ENCODE measurements at regions not wholly inside any gene's neighbourhood (a gene's known extent, or its start where the extent isn't known, plus 50 kb on each side); places are given as distances from the start of the nearest gene placed in this dataset.

- DNase-seq (ENCODE audit: low read depth in 2 of 2): no peak
Measured at GRCh38 chr2:236932831-236933361, 152.8 kb upstream of the COPS8 start.

- no peak for DNase-seq (ENCODE audit: low read depth in 2 of 2)
Measured at GRCh38 chr2:236934166-236934565, 151.5 kb upstream of the COPS8 start.

- DNase-seq (ENCODE audit: low read depth in 2 of 2): no peak
Measured at GRCh38 chr2:236934656-236935055, 151.0 kb upstream of the COPS8 start.

GRCh38 chr2:236935083-236935482 lies 150.6 kb upstream of the COPS8 start:
- DNase-seq (ENCODE audit: low read depth in 2 of 2): no peak

- no peak for DNase-seq (ENCODE audit: low read depth in 2 of 2)
Measured at GRCh38 chr2:236935631-236936445, 149.9 kb upstream of the COPS8 start.

DNA sequence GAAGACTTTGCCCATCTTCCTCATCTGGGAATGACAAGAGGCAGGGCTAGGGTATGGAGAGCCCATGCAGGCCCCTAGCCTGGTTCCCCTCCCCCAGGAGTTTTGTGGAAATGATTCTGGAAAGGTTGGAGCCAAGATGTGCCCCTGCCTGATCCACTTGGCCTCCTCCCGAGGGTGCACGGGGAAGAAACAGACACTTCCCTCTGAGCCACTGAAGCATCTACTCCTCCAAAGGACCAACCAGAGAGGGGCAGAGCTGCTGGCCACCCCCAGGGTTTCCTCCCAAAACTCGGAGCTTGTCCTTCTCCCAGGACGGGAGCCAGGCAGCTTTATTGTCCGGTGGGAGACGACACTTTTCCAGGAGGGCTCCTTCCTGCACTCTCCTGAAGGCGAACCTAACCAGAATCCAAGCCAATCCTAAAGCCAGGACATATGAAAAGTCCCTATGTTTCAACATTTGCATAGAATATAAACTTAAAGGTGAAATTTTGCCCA lies 149.2 kb upstream of the COPS8 start:
- no peak for DNase-seq (ENCODE audit: low read depth in 2 of 2)

DNA sequence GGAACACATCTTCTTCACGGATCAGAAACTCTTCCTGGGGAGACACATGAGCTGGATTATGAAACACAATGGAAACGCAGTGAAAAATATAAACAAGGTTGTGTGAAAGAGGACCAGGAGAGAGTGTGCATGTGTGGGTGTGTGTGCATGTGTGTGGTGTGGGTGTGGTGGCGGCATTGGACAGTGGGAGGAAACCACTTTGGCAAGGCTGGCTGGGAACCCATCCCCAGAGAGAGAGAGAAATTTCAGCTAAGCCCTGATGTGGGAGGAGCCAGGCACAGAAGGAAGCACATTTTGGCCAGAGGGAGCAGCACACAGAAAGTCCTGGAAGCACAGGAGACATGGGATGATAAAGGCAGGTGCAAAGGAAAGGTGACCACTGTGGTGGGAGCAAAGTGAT lies 147.6 kb upstream of the COPS8 start:
- no peak for DNase-seq (ENCODE audit: low read depth in 2 of 2)

DNA sequence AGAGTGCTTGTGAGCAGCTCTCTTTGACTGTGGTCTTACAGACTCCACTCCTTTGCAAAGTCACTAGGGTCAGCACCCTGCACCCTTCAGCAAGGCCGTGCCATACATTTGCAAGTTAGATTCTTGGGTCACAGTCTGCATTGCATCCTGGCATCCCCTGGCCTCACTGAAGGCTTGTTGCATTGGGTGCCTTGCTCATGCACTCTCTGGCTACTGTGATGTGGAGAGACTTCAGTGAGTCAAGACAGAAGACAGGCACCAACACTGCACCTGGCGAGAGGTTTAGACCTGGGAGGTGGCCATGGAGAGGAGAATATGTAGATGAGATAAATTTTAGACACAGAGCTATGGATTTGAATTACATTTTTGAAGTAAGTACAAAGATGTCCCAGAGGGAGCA lies 146.4 kb upstream of the COPS8 start:
- DNase-seq (ENCODE audit: low read depth in 2 of 2): no peak

DNA sequence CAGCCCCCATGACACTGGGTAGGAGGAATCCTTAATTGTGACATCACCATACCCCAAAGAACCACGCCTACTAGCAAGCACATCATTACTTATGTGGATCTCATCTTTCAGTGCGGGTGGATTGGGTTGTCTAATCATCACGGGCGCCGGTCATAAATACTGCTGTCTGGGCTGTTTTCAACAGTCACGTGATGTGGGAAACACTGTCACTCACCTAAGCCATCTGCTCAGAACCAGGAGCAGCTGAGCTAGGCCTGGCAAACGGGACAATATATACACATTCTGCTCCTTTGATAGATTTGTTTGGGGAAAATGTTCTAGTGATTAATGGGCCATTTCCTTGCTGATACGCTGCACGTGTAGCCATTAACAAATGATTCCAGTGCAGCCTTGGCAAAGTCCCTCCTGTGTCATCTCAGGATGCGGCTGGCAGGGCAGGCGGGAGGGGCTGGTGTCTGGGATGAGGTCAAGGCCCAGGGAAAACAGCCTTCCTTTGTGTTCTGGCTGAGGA lies 145.9 kb upstream of the COPS8 start:
- DNase-seq (ENCODE audit: low read depth in 2 of 2): no peak

DNA sequence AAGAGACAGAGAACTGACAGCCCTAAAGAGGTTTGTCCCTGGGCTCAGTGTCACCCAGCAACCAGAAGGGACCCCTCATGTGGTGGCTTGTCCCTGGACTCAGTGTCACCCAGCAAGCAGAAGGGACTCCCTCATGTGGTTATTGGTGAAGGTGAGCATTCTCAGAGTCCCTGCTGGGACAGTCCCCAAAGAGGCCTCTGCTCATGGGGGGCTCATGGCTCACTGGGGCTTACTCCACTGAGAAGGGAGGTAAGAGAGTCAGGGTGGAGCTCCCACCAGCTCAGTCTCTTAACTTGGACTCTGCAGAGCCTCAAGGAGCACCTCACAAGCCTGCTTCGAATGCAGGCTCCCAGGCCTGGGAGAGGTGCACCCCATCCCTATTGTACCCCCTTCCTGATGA lies 145.2 kb upstream of the COPS8 start:
- DNase-seq (ENCODE audit: low read depth in 2 of 2): no peak

- no peak for DNase-seq (ENCODE audit: low read depth in 2 of 2)
Measured at GRCh38 chr2:236940916-236941520, 144.7 kb upstream of the COPS8 start.

GRCh38 chr2:236941551-236941950 lies 144.1 kb upstream of the COPS8 start:
- DNase-seq (ENCODE audit: low read depth in 2 of 2): no peak

- no peak for DNase-seq (ENCODE audit: low read depth in 2 of 2)
Measured at GRCh38 chr2:236942554-236942953, 143.1 kb upstream of the COPS8 start.

DNA sequence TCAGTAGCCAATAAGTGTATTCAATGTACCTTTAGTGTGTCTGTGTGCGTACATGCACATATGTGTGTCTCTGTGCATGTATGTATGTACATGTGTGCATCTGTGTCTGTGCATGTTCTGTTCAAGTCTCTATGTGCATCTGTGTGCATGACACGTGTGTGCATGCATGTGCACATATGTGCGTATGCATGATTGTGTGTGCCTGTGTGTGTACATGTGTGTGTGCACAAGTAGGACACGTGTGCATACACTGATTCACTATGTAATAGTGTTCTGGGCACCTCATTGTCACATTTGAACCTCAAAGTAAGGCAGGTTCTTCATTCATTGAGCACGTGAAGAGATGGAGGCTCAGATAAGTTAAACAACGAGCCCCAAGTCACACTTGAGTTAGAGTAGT lies 142.6 kb upstream of the COPS8 start:
- DNase-seq (ENCODE audit: low read depth in 2 of 2): no peak

GRCh38 chr2:236943841-236944513 lies 141.7 kb upstream of the COPS8 start:
- no peak for DNase-seq (ENCODE audit: low read depth in 2 of 2)

DNA sequence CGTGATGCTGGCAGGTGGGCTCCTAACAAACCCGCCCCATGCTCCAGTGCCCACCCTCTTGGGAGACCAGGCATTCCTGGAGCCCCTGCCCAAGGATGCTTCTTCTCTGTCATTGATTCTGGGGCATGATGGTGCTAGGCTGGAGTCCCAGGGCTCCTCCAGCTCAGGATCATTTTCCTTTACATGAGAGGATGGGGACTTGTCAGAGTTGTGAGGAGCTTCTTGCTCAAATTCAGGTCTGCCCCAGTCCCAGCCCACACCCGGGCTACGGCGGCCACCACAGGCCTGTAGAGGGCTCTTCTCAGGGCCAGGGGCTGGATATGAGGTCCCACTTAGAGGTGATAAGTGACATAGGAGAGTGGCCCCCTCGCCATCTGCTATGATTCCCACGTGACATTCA lies 141.1 kb upstream of the COPS8 start:
- no peak for DNase-seq (ENCODE audit: low read depth in 2 of 2)

DNA sequence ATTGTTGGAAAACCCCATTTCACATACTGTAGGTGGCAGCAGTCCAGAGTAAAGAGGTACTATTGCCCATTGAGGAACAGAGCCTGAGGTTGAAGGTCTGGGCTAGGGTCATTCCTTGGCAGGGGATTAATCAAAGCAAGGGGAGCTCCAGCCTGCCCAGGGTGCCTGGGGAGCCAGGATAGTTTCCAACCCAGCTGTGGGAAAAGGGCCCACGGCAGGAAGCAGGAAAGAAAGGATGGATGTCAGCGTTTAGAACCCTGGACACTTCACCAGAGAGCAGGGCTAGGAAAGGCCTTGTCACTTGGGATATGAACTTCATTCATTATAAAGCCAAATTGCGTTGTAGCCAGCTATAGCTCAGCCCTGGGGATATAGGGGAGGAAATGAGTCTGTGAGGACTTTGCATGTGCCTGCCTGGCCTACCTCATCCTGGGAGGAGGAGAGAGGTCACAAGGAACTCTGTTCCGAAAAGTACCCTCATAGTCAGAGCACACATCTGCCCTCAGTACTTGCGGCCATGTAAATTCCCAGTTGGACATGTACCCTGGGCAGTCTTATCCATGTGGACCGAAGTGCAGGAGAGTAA lies 140.2 kb upstream of the COPS8 start:
- DNase-seq (ENCODE audit: low read depth in 2 of 2): no peak

DNA sequence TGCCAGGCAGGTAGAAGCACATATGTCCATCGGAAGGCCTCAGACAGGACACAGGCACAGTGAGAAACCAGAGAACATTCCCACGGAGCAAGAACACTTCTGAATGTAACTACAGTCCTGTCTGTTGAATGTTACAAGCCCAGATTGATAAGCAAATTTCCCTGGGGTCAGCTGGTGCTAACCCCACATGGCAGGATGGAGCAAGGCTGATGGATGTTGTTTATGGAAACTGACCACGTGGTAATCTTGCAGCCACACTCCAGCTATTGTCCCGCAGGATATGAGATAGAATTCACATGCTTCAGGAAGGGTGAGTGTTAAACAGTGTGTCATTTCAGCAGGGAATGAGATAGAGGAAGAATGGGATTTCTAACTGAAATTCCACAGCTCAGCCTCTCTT lies 138.8 kb upstream of the COPS8 start:
- DNase-seq (ENCODE audit: low read depth in 2 of 2): no peak

- DNase-seq (ENCODE audit: low read depth in 2 of 2): no peak
Measured at GRCh38 chr2:236947294-236947693, 138.4 kb upstream of the COPS8 start.

GRCh38 chr2:236947896-236948295 lies 137.8 kb upstream of the COPS8 start:
- DNase-seq (ENCODE audit: low read depth in 2 of 2): no peak

GRCh38 chr2:236949089-236949905 lies 136.4 kb upstream of the COPS8 start:
- DNase-seq (ENCODE audit: low read depth in 2 of 2): no peak

All from stimulated activated CD8-positive, alpha-beta memory T cell treated with anti-CD3 and anti-CD28 coated beads, Interleukin-7, amount 100 ng/mL, for 4 hours (primary cell).